GM12865 (cell line): ENCODE measurements at regions not wholly inside any gene's neighbourhood (a gene's known extent, or its start where the extent isn't known, plus 50 kb on each side); places are given as distances from the start of the nearest gene placed in this dataset.

Source experiments
- DNase-seq: peaks from one replicate; pipeline ENCODE4 v3.0.0; 2010; ENCODE audit warnings: low read depth
- H3K4me3 ChIP-seq: 2 replicates; pipeline ENCODE4 v1.5.1; 2011; ENCODE audit warnings: mild to moderate bottlenecking, low read depth, low read length, control low read depth
- CTCF ChIP-seq: IDR thresholded peaks from 2 replicates; pipeline ENCODE4 v1.5.1; 2011; ENCODE audit warnings: low read length, control low read depth, low read depth, inconsistent platforms; ENCODE audit not compliant: insufficient read depth; ENCODE audit errors: missing control alignments

DNA sequence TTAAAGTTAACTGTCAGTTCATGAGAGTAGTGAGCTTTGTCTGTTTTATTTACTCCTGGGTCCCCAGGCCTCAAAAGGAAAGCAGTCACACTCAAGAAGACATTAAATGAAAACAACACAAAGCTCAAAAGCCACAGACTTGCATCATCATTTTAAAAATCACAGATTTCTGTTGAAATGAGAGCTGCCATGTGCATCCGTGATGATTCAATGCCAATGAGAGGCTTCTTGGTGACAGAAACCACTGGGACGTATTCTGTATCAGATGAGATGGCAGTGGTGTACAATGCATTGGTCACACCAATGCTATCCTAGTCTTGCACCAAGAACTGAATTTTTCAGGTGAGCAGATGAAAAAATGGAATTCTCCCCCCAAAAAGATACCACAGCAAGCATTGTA lies 204.8 kb downstream of the ANAPC1 start:
- no peak for TF ChIP-seq CTCF
- no peak for DNase-seq
- no peak overlapping the region for H3K4me3 ChIP-seq

GRCh38 chr2:111684611-111685010 lies 199.4 kb downstream of the ANAPC1 start:
- no peak for DNase-seq

DNA sequence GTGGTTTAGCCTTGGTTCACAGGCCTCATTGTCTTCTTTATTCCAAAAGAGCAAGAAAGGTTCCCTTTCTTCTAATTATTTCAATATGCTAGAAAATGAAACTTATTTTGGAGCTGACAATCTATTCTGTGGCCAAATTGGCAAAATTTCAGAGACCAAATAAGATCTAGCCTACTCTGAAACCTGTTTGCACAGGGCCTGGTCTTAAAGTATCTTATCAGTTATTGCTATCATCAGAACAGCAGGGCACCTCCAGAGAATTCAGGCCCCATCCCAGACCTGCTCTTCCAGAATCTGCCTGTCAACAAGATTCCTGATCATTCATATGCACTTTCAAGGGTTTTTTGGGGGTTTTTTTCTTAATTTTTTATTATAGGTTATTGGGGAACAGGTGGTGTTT lies 198.7 kb downstream of the ANAPC1 start:
- H3K4me3 ChIP-seq = no peak overlapping the region
- TF ChIP-seq CTCF = no peak
- no peak for DNase-seq

More at GRCh38 chr2:111684611-111685010, 199.4 kb downstream of the ANAPC1 start:
- TF ChIP-seq CTCF = no peak
- H3K4me3 ChIP-seq = no peak overlapping the region

- no peak overlapping the region for H3K4me3 ChIP-seq
- no peak for DNase-seq
- TF ChIP-seq CTCF = no peak
Observed at GRCh38 chr2:111686994-111687393, 197.0 kb downstream of the ANAPC1 start.

GRCh38 chr2:111687911-111688310 lies 196.1 kb downstream of the ANAPC1 start:
- H3K4me3 ChIP-seq = no peak overlapping the region
- DNase-seq = peak; percentile 24
- no peak for TF ChIP-seq CTCF

- no peak for DNase-seq
Observed at GRCh38 chr2:111688482-111688881, 195.5 kb downstream of the ANAPC1 start.

More at GRCh38 chr2:111688482-111688881, 195.5 kb downstream of the ANAPC1 start:
- no peak for TF ChIP-seq CTCF
- H3K4me3 ChIP-seq = no peak overlapping the region
